ENCODE measurements at regions not wholly inside any gene's neighbourhood (a gene's known extent, or its start where the extent isn't known, plus 50 kb on each side); places are given as distances from the start of the nearest gene placed in this dataset.

DNA sequence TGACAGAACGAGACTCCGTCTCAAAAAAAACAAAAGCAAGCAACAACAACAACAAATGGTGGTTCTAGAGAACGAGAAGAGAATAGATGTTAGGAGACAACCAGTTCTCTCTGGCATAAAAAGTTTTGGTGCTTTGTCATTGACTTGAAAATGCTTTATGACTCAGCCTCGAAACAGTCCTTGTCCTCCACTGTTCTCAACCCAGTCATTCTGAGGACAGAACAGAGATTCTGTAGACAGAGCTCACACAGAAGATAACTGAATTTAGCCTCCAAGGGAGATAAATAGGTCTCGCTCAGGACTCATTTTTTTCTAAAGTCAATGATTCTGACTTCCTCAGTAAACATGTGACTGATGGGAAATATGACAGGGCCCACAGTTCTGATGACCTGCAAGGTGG, 76.0 kb upstream of the FSTL4 start:
- H3F3A ChIP-seq (ENCODE audit: insufficient read depth, low read length, poor library complexity, severe bottlenecking), result no peaks in the 10 kb centered on the region

DNA sequence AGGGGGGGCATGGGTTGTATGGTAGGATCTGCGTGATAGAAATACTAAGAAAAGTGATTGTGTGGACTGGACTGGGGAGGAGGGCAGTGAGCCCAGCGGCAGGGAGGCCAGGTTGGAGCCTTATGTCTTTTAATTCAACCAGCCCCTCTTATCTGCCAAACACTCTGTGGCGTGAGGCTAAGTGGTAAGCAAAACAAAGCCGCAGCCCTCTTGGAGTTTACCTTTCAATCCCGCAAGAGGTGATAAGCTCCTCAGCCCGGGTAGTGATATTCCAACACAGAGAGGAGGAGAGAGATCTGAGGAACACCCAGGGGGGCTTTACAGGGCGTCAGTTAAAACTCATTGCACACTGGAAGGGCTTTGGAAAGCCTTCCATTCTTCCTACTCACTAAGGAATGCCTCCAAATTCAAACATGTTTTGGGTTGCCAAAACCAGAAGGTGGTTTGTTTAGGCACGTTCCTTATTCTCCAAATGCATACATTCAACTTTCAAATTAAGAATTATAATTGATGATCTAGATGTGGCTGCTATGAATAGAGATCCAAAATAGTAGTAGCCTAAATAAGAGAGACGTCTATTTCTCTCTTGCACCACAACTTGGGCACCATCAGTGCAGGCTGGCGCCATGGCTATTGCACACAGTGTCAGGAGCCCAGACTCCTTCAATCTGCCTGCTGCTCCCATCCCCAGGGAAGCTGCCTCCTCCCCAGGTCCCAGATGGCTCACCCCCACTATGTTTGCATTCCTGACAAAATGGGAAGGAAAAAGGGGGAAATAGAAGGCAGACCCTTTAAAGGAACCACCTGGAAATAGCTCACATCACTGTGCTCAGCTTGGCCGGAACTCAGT, 75.1 kb upstream of the FSTL4 start:
- TF ChIP-seq EZH2 (IDR thresholded peaks at IDR 0.05; ENCODE audit: borderline replicate concordance, insufficient read depth, low read length, poor library complexity, severe bottlenecking) (no peak), TAF1 (IDR thresholded peaks at IDR 0.05; ENCODE audit: low read depth) (no peak), MXI1 (conservative IDR thresholded peaks at IDR 0.05; ENCODE audit: poor library complexity, severe bottlenecking) (no peak), CTCF (IDR thresholded peaks at IDR 0.05; ENCODE audit: poor library complexity, severe bottlenecking) (no peak), RAD21 (conservative IDR thresholded peaks at IDR 0.05) (no peak)
- TF ChIP-seq, protein P1, sequence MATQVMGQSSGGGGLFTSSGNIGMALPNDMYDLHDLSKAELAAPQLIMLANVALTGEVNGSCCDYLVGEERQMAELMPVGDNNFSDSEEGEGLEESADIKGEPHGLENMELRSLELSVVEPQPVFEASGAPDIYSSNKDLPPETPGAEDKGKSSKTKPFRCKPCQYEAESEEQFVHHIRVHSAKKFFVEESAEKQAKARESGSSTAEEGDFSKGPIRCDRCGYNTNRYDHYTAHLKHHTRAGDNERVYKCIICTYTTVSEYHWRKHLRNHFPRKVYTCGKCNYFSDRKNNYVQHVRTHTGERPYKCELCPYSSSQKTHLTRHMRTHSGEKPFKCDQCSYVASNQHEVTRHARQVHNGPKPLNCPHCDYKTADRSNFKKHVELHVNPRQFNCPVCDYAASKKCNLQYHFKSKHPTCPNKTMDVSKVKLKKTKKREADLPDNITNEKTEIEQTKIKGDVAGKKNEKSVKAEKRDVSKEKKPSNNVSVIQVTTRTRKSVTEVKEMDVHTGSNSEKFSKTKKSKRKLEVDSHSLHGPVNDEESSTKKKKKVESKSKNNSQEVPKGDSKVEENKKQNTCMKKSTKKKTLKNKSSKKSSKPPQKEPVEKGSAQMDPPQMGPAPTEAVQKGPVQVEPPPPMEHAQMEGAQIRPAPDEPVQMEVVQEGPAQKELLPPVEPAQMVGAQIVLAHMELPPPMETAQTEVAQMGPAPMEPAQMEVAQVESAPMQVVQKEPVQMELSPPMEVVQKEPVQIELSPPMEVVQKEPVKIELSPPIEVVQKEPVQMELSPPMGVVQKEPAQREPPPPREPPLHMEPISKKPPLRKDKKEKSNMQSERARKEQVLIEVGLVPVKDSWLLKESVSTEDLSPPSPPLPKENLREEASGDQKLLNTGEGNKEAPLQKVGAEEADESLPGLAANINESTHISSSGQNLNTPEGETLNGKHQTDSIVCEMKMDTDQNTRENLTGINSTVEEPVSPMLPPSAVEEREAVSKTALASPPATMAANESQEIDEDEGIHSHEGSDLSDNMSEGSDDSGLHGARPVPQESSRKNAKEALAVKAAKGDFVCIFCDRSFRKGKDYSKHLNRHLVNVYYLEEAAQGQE (IDR thresholded peaks at IDR 0.05; ENCODE audit: borderline replicate concordance), result no peak
- H4K20me1 ChIP-seq (ENCODE audit: insufficient read depth), result no peaks in the 10 kb centered on the region
- H3K27ac ChIP-seq (ENCODE audit: low read length), result no peak overlapping the region
- H3K4me3 ChIP-seq (ENCODE audit: low read length), result no peak overlapping the region
- H3K36me3 ChIP-seq (ENCODE audit: insufficient read depth, low read length), result no peaks in the 10 kb centered on the region
- H3K79me2 ChIP-seq (replicated peaks; ENCODE audit: insufficient read depth, low read length), result no peaks in the 10 kb centered on the region
- H3K4me2 ChIP-seq (ENCODE audit: low read length), result no peak overlapping the region
- H3K27me3 ChIP-seq (ENCODE audit: insufficient read depth, low read depth, low read length), result no peaks in the 10 kb centered on the region
- H3K9me2 ChIP-seq (ENCODE audit: insufficient read depth, low read length), result no peaks in the 10 kb centered on the region
- no peaks in the 10 kb centered on the region for H3F3A ChIP-seq (ENCODE audit: insufficient read depth, low read length, poor library complexity, severe bottlenecking)
- no peak overlapping the region for H3K9ac ChIP-seq (ENCODE audit: low read length)
- no peaks in the 10 kb centered on the region for H3K9me3 ChIP-seq (ENCODE audit: low read length)
- no peak overlapping the region for H2AFZ ChIP-seq (ENCODE audit: low read depth, low read length)

More for the DNA sequence above, 76.0 kb upstream of the FSTL4 start:
- Histone ChIP-seq H3K27me3 (ENCODE audit: insufficient read depth, low read depth, low read length) (no peaks in the 10 kb centered on the region), H3K9ac (ENCODE audit: low read length) (no peak overlapping the region), H3K4me2 (ENCODE audit: low read length) (no peak overlapping the region), H3K79me2 (replicated peaks; ENCODE audit: insufficient read depth, low read length) (no peaks in the 10 kb centered on the region), H3K9me2 (ENCODE audit: insufficient read depth, low read length) (no peaks in the 10 kb centered on the region), H2AFZ (ENCODE audit: low read depth, low read length) (no peak overlapping the region), H3K27ac (ENCODE audit: low read length) (no peak overlapping the region), H4K20me1 (ENCODE audit: insufficient read depth) (no peaks in the 10 kb centered on the region), H3K9me3 (ENCODE audit: low read length) (no peaks in the 10 kb centered on the region), H3K4me3 (ENCODE audit: low read length) (no peak overlapping the region), H3K36me3 (ENCODE audit: insufficient read depth, low read length) (no peaks in the 10 kb centered on the region)
- TF ChIP-seq CTCF (IDR thresholded peaks at IDR 0.05; ENCODE audit: poor library complexity, severe bottlenecking) (no peak), TAF1 (IDR thresholded peaks at IDR 0.05; ENCODE audit: low read depth) (no peak)

Data from neural cell (in vitro differentiated cells).